GM19438 (cell line): ENCODE measurements at regions not wholly inside any gene's neighbourhood (a gene's known extent, or its start where the extent isn't known, plus 50 kb on each side); places are given as distances from the start of the nearest gene placed in this dataset.

Source experiments
- ATAC-seq: cut with Tn5 transposase; IDR thresholded peaks from one replicate; pipeline ENCODE4 v1.9.1; 2021; ENCODE audit warnings: low read depth; ENCODE audit not compliant: unreplicated experiment

GRCh38 chr13:31895691-31896090, 135.9 kb upstream of the FRY start:
- no peak for ATAC-seq

DNA sequence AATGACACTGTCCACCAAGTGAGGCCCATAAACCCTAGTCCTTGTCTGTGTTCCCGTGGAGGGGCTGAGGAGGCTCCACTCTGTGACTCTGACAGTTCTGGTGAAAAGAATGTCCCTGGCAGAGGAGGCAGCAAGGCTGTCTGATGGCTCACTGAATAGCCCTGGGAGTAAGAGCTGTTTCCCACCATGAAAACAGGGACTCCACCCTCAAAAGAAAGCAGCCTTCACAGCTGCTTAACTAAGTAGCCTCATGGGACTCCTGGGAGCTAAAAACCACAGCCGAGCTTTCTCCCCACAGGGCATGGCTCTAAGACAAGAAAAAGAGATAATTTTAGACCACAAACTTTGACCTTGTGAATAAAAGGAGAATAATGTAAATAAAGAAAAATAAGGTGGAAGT, 135.1 kb upstream of the FRY start:
- no peak for ATAC-seq

DNA sequence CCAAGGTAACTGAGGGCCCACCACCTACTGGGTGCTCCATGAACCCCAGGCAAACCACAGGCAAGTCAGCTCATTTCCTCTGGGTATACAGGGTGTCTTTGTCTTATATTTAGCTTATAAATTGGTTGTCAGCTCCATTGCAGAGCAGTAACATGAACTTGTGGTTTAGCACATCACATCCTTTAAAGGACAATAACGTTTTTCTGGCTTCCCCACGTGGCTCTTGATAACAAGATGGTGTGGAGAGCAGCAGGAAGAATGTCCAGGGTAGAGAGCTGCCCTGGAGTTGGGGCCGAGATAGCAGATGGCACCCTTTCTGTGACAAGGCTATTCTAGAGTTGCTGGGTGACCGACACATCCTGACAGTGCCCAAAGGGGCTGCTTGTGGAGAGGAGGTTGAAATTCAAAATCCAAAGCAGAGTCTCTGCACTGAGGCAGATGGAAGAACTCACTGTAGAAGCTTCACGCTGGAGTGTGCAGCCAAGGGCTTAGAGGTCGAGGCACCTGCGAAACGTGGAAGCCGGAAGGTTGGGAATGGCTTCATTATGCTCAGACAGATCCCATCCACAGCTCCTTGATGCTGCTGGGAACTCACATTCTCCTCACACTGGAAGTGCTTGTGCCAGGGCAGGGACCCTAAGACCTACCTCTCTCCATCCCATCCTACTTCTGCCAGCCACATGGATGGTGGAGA, 133.0 kb upstream of the FRY start:
- no peak for ATAC-seq

DNA sequence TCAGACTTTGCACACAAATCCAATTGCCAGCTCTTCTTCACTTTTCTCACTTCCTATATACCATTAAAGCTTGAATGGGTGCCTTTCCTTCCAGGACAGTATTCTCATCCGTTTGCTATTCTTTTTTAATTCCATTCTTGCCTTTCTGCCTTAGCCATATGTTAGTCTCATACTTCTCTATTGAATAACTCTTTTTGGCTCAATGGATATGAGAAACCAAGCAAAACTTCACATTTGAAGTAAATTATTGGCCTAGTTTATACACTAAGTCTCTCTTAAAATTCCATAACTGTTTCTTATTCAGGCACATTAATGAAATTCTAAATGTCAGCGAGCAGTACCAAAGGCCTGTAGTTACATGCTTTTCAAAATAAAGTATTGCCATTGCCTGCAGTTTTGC, 129.6 kb upstream of the FRY start:
- no peak for ATAC-seq

DNA sequence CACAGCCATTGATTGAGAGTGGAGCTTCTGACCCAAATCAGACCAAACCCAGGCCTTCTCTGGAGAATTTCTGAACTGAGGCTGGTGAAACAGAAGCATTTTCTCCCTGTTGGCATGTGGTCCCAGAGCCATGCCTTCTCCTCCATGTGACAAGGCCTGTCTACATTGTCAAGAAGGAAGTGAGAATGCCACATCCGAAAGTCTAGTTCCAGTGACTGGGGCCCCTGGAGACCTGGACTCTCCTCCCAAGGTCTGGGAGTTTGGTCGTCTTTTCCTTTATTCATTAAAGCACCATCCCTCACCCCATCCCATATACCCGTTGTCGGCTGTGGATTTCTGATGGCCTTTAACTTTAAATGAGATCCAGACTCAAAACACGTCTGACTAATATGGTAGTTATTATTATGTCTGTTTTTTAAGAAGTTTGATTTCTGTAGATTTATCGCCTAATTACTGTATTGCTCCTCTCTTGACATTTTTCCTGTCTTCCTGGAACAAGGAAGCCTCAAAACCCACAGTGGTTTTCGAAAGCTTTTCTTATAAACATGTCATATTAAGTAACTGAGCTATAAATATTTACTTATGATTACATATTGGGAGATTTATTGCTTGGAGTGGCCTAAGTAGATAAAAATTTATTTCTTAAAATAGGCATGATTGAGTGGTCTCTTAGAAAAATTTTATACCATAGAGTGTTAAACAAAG, 128.3 kb upstream of the FRY start:
- ATAC-seq = no peak

DNA sequence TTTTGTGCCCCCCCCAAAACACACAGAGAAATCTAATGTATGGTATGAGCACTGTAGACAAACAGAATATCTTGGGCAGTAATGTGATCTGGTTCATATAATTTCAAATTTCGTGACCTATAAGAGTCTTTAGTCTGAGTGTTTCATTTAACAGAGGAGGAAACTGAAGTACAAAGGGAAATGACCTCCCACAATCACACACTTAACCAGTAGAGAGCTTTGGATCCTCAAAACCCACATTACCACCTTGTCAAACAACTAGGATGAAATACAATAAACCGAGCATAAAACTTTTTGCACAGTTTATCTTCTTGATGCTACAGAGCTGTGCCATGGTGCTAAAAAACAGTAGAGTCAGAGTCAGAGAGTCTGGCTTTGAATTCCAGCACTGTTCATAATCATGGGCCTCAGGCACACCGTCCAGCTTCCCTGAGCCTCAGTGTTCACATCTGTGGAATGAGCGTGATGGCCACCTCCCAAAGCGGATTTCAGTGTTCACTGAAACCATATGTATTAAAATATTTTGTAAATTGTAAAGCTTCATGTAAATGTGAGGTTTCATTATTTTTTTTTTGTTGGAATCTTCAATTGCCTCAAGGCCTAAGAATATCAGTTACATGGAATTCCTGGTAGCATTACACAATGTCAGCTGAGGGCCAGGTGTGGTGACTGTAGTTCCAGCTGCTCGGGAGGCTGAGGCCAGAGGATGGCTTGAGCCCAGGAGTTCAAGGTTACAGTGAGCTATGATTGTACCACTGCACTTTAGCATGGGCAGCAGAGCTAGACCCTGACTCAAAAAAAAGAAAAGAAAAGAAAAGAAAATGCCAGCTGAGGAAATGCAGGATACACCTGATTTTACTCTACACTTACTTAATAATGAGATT, 126.4 kb upstream of the FRY start:
- no peak for ATAC-seq

DNA sequence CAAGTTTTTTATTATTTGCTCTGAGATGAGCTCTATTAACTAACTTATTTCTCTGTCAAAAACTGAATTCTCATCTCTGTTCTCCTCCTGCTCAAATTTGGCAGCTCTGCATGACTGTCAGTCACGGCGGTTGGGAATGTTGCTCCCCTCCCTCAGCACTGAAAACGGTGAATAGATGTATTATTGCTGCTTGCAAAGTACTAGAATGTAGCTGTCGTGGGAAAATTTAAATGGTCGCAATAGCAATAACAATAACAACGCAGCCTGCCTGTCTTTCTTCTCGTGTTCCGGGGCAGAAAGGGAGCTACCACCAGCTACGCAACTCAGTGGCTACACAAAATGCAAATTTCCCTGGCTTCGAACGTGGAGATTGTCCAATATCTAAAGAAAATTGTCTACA, 125.6 kb upstream of the FRY start:
- no peak for ATAC-seq

- ATAC-seq = no peak
Measured at GRCh38 chr13:31908696-31909411, 122.7 kb upstream of the FRY start.

- no peak for ATAC-seq
Measured at GRCh38 chr13:31909864-31910551, 121.6 kb upstream of the FRY start.

DNA sequence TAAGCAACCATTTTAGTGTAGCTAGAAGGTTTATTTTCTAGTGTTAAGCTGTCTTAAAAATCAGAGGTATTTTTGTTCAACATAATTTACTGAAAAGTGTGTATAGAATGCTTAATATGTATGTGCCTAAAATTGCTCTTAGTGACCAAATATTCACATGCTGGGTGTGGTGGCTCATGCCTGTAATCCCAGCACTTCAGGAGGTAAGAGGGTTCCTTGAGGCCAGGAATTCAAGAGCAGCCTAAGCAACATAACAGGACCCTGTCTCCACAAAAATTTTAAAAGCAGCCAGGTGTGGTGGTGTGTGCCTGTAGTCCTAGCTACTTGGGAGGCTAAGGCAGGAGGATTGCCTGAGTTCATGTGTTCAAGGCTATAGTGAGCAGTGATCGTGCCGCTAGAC, 120.9 kb upstream of the FRY start:
- no peak for ATAC-seq

DNA sequence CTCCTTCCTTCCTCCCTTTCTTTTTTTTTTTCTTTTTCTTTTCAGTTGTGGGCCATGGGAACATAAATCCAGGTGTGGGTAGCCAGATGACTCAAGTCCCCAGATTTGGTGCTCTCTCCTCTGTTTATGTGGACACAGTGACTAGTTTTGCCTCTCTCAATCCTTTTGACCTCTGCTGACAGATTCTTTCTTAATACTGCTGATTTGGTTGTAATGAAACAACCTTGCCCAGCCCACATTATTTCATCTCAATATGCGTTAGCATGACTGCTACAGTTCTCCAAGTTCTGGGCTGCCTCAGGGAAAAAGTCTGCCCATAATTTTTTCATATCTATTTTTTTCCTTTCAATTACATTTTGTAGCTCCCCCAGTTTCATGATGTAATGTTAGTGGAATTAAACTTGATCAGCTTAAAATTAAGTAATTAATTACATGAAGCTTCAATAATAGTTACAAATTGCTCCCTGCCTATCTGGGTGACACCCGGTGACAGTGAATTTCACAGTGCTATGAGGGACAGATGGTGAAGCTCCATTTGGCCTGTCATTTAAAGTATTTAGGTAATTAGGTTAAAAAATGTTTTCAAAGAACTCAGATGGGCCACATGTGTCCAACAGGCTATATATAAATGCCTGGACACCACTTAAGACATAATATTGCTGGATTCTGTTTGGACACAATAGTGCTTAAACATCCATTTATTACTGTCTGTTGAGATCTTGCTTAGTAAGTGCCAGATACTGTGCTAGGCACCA, 118.8 kb upstream of the FRY start:
- ATAC-seq = no peak

GRCh38 chr13:31913459-31913858, 118.1 kb upstream of the FRY start:
- no peak for ATAC-seq

DNA sequence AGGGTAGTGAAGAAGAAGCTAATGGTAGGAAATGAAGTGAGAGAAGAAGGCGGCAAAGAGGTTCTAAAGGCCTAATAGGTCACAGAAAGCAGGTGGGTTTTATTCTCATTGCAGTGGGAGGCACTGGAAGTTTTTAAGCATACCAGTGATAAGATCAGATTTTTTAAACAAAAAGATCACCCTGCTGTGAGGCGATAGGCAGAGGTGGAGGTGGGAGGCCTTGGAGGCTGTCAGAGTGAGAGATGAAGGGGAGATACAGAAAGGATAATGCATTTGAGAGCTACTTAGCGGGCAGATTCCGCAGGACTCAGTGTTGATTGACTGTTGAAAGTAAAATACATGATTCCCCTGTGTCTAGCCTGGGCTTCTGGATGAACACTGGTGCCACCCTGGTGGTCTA, 116.7 kb upstream of the FRY start:
- no peak for ATAC-seq

GRCh38 chr13:31918707-31919106, 112.9 kb upstream of the FRY start:
- ATAC-seq = no peak

DNA sequence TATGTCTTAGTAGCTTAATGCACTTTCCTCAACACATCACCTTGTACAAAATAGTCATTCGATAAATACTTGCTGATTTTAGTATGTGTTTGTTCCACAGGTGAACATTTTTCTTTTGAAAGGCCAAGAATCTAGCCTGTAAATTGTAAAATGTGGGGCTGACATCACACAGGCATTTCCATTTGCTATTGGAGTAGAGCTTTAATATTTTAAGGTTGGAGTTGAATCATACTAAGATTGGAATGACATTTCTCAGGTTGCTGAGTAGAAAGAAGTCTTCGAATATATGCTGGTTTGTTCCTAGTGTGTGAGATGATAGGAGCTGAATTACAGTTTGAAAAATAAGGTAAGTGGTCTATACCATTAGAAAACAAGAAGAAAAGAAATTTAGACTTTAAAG, 112.3 kb upstream of the FRY start:
- no peak for ATAC-seq

DNA sequence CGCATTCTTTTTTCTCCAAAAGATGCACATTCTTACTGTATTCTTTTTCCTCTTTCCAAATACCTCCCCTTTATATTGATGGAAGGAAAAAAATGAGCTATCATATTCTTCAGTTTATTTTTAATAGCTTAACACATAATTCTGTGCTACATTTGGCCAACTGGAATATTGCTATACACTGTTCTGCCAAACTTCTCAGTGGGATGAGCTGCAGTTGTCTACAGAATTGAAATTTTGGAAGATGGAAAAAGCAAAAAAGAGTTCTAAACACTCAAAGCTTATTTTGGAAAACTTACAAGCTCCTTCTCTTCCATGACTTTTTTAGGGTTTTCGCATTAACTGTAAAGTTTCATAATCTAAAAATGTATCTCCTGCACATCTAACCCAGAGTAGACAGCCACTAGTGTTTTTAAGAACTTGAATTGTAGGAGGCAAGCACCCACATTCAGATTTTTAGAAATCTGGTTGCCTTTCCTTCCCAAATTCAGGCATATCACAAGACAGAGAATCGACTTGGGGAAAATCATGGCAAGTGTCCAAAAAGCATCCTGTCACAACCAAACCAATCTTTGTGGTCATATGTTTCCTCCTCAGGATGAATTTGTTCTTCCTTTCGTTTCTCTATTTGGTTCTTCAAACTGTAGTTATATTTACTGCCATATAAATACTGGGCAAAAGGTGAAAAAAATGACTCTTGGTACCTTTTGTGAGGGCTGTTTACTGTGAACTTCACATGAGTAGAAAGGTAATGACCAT, 111.4 kb upstream of the FRY start:
- no peak for ATAC-seq

- ATAC-seq = no peak
Measured at GRCh38 chr13:31920727-31921100, 110.9 kb upstream of the FRY start.

GRCh38 chr13:31922724-31923123, 108.8 kb upstream of the FRY start:
- ATAC-seq = no peak
